ENCODE measurements at regions not wholly inside any gene's neighbourhood (a gene's known extent, or its start where the extent isn't known, plus 50 kb on each side); places are given as distances from the start of the nearest gene placed in this dataset.
"Not testable (repeated sequence)": the region's sequence is repeated elsewhere in the genome, so short reads cannot be mapped to it uniquely, and the experiment has no call there.

DNA sequence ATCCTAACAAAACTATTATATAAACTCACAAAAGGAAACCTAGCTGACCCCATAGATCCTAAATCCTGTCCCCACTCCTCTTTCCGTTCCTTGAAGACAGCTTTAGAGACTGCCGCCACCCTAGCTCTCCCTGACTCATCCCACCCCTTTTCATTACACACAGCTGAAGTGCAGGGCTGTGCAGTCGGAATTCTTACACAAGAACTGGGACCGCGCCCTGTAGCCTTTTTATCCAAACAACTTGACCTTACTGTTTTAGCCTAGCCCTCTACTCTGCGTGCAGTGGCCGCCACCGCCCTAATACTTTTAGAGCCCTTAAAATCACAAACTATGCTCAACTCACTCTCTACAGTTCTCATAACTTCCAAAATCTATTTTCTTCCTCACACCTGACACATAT lies 264.0 kb downstream of the SMARCA2 start:
- DNase-seq, result not testable (repeated sequence)

DNA sequence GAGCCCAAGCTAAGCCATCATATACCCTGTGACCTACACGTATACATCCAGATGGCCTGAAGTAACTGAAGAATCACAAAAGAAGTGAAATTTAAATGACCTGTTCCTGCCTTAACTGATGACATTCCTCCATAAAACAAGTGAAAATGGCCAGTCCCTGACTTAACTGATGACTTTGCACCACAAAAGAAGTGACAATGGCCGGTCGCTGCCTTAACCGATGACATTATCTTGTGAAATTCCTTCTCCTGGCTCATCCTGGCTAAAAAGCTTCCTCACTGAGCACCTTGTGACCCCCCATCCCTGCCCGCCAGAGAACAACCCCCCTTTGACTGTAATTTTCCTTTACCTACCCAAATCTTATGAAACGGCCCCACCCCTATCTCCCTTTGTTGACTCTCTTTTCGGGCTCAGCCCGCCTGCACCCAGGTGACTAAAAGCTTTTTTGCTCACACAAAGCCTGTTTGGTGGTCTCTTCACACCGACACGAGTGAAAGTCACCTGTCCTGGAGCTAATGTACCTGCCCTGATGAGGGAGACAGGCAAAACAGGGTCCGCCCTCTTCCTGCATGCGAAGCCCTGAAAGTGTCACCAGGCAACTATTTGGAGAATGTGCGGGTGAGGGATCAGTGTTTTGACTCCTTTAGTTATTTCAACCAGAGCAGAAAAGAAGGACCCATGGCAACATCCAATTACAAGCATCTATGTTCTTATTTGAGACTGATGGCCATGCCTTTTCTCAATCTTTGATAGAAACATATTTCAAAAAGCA lies 266.1 kb downstream of the SMARCA2 start:
- DNase-seq, result no peak

DNA sequence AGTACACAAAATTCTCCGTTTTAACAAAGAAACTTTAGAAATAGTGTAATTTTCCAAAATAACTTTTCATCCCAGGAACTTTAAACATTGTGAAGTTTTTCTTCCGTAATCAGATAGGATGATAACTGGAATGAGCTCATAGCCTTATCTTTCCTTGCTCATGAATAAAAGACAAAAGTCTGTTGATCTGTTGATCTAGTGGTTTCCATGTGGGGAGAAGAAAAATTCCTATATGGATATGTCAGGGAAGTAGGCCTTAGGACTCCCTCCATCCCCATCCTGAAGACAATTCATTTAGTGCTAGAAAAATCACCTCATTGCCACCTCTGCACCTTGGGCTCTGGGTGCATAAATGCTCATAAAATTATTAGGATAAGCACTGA lies 266.6 kb downstream of the SMARCA2 start:
- no peak for DNase-seq

DNA sequence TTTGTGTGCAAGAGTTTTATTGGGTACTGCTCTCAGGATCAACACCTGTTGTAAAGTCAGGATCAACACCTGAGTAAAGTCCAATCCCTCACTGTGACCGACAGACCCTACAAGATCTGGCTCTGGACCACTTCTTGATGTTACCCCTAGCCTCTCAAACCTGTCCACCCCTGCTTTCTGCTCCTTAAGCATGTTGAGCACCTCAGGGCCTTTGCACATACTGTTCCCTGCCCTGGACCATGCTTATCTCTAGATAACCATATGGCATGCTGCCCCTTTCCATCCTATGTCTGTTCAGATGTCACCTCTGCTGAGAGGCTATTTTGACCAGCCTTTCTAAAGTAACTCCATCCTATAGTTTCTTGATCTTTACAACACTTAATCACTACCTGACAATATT lies 269.6 kb downstream of the SMARCA2 start:
- DNase-seq, result no peak

DNA sequence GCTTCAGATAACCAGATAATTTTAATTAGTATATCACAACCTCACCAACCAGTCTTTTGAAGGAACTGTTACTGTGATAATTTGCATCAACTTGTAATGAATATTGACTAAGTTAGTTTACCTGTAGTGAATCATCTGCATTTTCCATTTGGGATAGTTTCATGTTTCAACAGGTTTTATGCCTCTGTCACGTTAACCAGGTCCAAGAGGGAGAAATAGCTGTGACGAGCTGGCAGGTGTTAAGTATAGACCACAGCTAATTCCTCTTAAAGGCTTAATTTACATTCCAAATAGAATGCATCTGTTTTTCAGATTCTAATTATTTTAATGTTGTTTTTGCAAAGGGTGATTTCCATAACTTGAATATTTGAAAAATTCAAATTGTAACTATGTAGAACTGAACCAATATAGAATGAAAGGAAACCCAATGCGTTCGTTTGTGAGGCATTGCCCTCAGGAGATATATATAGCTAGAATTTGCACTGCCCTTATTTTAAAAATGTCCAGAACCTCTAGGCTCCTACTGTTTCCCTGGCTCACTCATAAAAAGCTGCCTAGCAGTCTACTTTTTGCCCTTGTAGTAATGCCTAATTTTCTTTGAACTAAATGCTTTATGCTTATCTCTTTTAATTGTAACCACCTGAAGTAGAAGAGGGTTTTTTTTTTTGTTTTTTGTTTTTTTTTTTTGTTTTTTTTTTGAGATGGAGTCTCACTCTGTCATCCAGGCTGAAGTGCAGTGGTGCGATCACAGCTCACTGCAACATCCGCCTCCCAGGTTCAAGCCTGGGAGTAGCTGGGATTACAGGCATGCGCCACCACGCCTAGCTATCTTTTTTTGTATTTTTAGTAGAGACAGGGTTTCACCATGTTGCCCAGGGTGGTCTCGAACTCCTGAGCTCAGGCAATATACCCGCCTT lies 270.5 kb downstream of the SMARCA2 start:
- no peak for DNase-seq

DNA sequence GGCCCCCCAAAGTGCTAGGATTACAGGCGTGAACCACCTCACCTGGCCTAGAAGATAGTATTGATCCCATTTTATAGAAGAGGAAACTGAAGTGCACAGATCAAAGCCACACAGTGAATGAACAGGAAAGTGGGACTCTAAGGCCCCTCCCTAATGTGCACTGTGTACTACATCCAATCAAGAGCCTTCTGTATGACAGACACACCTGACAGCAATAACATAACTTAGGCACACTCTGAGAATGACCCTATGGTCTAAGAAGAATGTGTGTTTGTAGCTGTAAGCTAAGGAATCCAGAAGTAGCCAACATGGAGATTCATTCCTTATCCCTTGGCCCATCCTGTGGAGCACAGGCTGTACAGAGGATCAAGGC lies 271.2 kb downstream of the SMARCA2 start:
- DNase-seq, result no peak

DNA sequence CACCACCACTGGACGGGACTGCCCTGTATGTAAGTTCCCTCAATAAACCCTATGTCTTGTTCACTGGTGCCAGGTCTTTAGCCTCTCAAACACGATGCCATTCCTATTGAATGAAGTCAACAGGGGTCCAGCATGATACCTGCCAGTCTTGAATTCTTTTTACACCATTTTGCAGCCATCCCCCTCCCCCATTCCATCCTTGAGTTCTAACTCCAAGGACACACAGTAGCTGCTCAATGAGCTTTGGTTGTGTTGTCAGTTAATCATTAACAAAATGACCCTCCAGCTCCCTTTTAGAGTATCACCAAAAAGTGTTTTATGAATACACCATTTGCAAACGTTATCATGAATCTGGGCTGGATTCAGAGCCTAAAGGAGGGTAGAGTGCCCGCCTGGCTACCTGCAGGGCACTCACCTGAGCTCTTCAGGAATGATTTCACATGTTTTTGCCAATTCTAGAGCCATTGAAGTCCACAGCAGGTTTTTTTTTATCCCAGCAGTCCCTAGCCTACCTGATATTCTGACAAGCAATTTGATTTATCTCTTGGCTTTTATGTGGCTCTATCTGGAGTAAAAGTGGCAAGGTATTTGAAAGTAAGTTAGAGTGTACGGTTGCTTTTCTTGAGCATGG lies 271.8 kb downstream of the SMARCA2 start:
- DNase-seq, result no peak

DNA sequence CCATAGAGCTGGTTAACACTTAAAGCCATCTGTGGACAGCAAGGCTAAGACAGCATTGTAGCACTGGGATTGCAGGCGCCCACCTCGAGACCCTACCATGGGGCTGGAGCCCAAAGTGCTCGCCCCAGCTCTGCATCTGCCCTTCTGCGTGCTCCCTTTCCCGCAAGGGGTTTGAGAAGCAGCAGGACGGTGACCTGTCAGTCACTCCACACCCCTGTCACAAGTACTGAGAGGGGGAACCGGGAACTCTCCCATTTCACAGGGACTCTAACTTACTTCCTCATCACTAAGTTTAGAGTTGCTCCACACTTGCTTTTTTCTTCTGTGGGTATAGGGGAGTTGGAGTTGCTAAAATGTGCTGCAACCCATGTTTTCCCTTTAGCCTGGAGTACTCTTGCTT lies 273.2 kb downstream of the SMARCA2 start:
- no peak for DNase-seq

DNA sequence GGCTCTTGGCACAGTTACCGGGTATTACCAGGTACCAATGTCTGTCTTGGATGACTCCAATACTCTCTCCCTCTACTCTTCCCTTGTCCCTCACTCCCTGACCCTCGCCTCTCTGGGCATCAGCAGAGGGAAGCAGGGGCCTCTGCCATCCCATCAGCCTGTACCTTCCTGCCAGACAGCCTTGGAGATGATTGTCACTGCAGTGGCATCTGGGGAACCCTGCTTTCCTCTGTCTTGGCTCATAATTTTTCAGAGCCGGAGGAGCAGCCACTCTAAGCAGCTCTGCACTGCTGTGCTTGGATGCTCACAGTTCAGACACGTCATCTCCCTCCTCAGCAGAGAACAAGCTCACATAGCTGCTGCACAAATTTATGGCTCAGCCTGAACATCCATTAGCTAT lies 274.1 kb downstream of the SMARCA2 start:
- no peak for DNase-seq

DNA sequence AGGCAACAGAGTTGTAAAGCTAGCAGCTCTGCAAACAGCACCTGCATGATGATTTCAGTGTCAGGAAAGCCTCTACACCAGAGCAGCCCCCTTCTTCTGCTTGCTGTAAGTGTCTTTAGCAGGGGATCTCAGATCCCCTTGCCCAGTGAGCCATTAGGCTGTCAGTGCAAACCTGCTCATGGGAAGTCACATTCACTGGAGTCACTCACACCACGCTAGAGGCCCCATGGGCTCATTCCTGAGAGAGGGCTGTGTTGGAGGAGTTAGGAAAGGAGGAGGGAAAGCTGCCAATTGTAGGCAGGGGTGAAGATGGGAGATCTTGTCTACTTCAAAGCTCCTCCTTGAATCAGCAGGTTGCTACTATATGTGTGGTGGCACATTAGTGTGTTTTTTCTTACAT lies 275.2 kb downstream of the SMARCA2 start:
- DNase-seq, result no peak

DNA sequence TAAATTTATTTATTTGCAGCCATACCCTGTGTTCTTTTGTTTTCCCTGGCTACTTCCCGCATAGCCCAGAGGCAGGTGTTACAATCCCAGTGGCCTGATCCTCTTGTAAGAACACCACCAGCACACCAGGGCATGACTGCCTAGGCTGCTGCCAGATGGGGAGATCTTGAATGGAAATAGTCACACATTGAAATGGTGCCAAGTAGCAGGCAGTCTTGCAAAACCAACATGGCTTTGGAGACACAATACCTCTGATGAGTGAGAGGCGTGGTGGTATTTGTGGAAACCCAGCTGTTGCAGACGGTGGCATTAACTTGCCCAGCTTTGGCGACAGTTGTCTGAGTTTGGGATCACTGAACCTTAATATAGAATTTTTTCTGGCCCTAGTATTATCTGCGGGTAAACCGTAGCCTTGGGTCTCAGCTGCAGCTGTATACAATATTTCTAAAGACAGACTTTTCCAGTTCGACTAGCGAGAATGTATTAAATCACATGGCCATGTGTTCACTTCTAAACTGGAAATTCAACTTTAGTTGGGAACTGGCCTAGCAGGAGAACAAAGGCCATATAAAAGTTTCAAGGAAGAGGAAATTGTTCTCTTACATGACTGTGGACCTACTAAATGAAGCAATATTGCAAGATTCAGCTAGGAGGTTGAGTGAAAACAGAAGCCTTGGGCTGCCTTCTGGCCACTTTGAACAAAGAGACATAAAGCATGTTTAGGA lies 277.0 kb downstream of the SMARCA2 start:
- no peak for DNase-seq

DNA sequence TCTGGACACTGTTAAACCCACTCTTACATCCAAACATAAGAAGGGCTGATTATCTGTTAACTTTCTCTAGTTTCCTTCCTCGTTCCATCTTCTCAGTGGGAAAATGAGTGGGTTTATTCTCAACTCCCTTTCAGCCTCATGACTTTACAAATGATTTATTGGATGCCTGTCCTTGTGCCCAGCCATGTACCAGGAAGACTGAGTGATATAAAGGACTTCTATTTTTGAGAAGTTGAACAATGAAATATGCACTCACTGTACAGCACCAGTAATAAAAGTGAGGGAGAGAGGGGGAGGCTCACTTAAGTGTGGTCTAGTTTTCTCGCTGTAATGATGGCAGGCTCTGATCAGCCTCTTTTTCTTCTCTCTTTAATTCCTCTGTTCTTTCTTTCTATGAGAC lies 277.6 kb downstream of the SMARCA2 start:
- no peak for DNase-seq

DNA sequence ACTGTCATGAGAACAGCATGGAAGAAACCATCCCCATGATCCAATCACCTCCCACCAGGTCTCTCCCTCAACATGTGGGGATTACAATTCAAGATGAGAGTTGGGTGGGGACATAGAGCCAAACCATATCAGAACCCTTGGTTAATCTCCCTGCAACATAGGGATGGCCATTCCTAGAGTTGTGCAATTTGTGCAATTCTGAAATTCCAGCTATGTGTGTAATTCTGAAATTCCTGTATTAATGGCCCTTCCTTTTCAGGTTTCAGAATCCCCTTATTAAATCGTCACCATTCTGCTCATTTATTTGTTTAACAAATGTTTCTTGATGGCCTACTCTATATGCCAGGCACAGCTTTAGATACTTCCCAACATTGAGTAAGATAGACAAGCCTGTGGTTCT lies 282.6 kb downstream of the SMARCA2 start:
- DNase-seq, result no peak

DNA sequence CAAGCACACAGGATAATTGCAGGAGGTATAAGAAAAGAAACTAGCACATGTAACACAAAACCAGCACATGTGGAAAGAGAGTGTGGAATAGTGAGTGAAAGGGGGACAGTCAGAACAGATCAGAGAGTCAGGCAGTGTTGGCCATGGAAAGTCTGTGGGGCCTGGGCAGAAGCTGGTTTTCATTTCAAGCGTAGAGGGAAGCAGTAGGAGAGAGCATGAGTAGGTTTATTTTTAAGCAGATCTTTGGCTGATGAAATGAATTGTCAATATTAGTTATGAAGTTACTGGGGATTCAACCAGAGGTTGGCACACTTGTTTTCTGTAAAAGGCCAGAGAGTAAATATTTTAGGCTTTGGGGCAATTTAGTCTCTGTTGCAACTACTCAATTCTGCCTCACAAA lies 283.1 kb downstream of the SMARCA2 start:
- DNase-seq, result no peak

DNA sequence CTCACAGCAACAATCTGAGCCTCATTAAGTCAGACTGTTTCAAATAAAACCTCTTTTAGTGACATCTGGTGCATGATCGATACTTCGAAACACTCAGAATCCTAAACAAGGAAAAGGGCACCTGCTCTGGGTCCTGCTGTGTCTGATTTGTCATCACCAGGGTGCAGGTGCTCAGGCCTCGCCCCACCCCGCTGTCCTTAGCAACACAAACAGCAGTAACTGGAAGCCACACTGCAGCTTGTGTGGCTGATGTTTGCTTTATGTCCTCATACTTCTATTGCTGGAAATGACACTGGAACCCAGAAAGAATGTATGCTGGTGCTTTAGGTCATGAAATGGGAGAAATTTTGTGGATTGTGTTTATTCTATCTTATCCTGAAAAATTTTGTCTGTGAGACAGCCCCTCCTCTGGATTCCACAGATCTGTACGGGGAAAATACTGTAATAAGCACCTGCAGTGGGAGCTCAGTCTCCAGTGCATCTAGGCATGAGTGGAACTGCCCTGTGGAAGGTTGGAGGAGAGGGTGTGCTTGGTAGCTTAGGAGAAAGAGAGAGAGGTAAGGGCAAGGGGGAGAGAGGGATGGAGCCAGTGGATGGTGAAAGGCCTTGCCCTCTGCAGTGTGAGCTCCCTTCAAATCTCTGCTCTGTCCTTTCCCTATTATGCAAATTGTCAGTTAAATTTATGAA lies 284.2 kb downstream of the SMARCA2 start:
- DNase-seq, result no peak

DNA sequence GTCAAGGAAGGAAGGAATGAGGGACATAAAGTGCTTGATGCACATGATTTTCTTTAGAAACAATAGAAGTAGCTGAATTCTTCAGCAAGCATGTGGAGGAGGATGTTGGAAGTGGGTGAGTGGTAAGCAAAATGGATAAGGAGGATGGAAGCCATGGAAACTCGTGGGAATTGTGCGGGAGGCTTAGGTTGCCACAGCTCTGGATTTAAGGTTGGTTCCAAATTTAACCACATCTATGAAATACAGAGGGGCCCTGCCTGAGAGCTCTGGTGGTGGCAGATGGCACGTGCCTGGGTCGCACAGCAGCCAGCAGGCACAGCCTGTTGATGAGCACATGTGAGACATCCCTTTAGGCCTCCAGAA lies 284.7 kb downstream of the SMARCA2 start:
- no peak for DNase-seq

DNA sequence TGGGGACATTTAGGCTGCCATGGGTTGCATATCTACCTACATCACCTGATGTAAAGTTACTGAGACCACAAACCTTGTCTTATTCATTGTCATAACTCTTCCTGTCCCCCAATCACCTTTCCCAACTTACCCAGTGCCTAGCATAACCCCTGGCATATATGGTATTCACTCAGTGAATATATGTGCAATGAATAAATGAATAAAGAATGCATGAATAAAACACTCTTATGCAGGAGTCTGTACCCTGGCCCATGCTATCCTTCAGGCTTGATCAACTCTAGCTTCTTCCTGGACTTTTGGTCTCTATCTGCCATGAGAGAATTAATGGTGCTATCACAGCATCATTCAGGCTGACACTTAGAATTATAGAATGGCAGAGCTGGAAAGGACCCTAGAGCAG lies 285.2 kb downstream of the SMARCA2 start:
- DNase-seq, result no peak

DNA sequence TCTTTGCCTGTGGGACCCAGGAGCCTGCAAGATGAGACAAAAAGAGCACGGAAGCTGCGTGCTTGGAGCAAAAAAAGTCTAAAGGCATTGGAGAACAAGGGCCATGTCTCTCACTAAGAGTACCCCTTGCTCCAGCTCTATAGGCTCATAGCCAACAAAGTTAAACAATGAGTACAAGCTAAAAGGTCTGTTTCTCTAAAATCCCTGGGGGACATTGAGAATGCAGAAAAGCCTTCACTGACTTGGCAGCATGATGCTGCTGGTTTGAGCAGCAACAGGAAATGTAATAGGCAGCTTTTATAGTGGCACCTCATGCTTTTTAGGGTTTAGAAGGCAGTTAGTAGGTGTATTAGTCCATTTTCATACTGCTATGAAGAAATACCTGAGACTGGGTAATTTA lies 287.5 kb downstream of the SMARCA2 start:
- no peak for DNase-seq

DNA sequence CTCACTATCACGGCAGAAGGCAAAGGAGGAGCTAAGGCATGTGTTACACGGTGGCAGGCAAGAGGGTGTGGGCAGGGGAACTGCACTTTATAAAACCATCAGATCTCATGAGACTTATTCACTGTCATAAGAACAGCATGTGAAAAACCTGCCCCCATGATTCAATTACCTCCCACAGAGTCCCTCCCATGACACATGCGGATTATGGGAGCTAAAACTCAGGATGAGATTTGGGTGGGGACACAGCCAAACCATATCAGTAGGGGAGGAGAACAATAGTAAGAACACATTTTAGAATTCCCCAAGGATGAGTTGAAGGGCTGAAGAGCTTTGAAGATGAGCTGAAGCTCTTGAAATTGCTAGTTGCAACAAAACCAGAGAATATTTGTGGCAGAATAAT lies 287.9 kb downstream of the SMARCA2 start:
- no peak for DNase-seq

DNA sequence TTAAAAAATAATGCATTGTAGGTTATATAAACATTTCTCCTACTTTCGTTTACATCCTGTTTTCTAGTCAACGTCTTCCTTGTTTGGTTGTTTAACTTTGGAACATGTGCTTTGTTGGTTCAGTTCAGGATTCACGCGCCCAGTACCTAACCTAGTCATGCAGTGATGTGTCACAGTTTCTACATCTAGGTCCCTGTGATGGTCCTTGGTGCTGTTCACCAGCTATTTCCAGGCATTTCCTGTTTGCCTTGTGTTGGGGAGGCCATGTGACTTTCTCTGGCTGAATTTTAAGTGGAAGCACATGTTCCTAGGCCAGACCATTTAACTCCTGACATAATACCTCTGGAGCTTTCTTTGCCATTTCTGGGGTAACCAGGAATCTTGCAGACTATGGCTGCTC lies 292.3 kb downstream of the SMARCA2 start:
- no peak for DNase-seq

DNA sequence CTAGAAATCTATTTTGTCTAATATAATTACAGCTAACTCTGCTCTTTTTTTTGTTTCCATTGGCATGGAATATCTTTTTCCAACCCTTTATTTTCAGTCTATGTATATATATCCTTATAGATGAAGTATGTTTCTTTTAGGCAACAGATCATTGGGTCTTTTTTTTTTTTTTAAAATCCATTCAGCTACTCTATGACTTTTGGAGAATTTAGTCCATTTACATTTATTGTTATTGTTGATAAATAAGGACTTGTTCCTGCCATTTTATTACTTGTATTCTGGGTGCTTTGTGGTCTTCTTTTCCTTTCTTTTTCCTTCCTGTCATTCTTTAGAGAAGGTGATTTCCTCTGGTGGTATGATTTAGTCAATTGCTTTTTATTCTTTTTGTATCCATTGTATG lies 296.8 kb downstream of the SMARCA2 start:
- DNase-seq, result no peak

DNA sequence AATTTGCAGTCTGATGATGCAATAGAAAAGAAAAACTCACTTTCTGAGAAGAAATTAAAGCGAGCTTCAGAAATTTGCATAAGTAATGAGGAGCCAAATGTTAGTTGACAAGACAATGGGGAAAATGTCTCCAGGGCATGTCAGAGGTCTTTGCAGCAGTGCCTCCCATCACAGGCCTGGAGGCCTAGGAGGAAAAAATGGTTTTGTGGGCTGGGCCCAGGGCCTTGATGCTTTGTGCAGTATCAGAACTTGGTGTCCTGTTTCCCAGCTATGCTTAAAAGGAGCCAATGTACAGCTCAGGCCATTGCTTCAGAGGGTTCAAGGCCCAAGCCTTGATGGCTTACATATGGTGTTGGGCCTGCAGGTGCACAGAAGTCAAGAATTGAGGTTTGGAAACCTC lies 298.4 kb downstream of the SMARCA2 start:
- DNase-seq, result no peak

DNA sequence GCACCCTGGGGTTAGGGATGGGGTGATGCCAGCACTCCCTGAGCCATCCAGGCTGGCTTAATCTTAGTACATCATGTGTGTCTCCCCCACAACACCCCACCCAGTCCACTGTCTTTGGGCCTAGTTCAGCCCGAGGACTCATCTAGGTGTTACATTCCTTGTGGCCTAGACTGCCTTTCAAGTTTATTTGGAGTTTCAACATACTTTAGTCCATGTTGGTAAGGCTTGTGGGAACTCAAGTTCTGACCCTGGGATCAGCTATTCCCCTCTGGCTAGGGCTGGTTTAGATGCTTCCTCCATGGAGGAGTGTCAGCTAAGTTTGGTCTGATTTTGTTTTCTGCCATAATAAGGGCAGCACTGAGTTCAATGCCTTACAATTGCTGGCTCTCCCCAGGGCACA lies 302.4 kb downstream of the SMARCA2 start:
- DNase-seq, result no peak
